GM12878 (cell line): ENCODE measurements at regions not wholly inside any gene's neighbourhood (a gene's known extent, or its start where the extent isn't known, plus 50 kb on each side); places are given as distances from the start of the nearest gene placed in this dataset.

Experiments used
- ATAC-seq: fragments of 200-7000 bp; cut with Tn5 transposase; 3 replicates; pipeline ENCODE4 v1.9.1; 2020; ENCODE audit warnings: mild to moderate bottlenecking, moderate library complexity
- BruUV-seq: library from RNA; stranded (reverse); fragments of 400-500 nt; replicated peaks from 2 replicates; lab custom pipeline; 2021; lab: Mats Ljungman, UMichigan
- CTCF ChIA-PET: fragments of 300-600 bp; sonication (Branson Sonifier 250); formaldehyde crosslinking; extraction: SDS; loops from one replicate; lab custom pipeline; 2021; ENCODE audit warnings: inconsistent platforms; lab: Yijun Ruan, JAX
- POLR2A ChIA-PET: fragments of 350-600 bp; formaldehyde crosslinking; extraction: SDS; loops from one replicate; lab custom pipeline; 2021; ENCODE audit warnings: inconsistent platforms; lab: Charles Lee
- RAD21 ChIA-PET: fragments of 300-600 bp; sonication (Branson Sonifier 250); formaldehyde crosslinking; loops from one replicate; lab custom pipeline; 2023; ENCODE audit warnings: antibody characterized with exemption; ENCODE audit not compliant: unreplicated experiment; lab: Charles Lee
- SMC1A ChIA-PET: fragments of 300-600 bp; sonication (Branson Sonifier 250); formaldehyde crosslinking; loops from one replicate; lab custom pipeline; 2023; ENCODE audit not compliant: unreplicated experiment, uncharacterized antibody; lab: Charles Lee
- DNase-seq: peaks from one replicate; pipeline ENCODE4 v3.0.0-alpha.2; 2011; ENCODE audit warnings: low read depth, low spot score
- FAIRE-seq: peaks from 3 replicates; lab custom pipeline; 2011; peaks lifted over from hg19 to GRCh38; lab: Jason Lieb, UNC
- H2AFZ ChIP-seq: 2 replicates; pipeline ENCODE4 v1.6.0; 2011; ENCODE audit warnings: low read depth, low read length, control low read depth; ENCODE audit not compliant: control insufficient read depth
- H3K27ac ChIP-seq: 2 replicates; pipeline ENCODE4 v1.5.1; 2011; ENCODE audit warnings: control low read depth; ENCODE audit not compliant: control insufficient read depth, insufficient read depth
- H3K27me3 ChIP-seq, 2 experiments: replicated peaks in 1 of 2; 2 replicates each; pipeline versions ENCODE4 v1.6.0 to v1.6.1; 2011; ENCODE audit warnings: low read length in 1 of 2; ENCODE audit not compliant: control insufficient read depth in 2 of 2, insufficient read depth in 2 of 2
- H3K36me3 ChIP-seq, 2 experiments: 2 replicates each; pipeline ENCODE4 v1.5.1; 2011; ENCODE audit warnings: low read length in 1 of 2; ENCODE audit not compliant: control insufficient read depth in 2 of 2, insufficient read depth in 2 of 2
- H3K4me1 ChIP-seq: 2 replicates; pipeline ENCODE4 v1.6.1; 2011; ENCODE audit warnings: mild to moderate bottlenecking, low read length, moderate library complexity, mixed read lengths; ENCODE audit not compliant: control insufficient read depth, insufficient read depth
- H3K4me2 ChIP-seq: 2 replicates; pipeline ENCODE4 v1.6.0; 2011; ENCODE audit warnings: control low read depth; ENCODE audit not compliant: control insufficient read depth, insufficient read depth
- H3K4me3 ChIP-seq: fragments of 200-600 bp; sonication (generic); 2 replicates; pipeline ENCODE4 v1.5.1; 2016
- H3K79me2 ChIP-seq: 2 replicates; pipeline ENCODE4 v1.6.0; 2011; ENCODE audit warnings: low read length; ENCODE audit not compliant: control insufficient read depth, insufficient read depth
- H3K9ac ChIP-seq: 2 replicates; pipeline ENCODE4 v1.8.0; 2011; ENCODE audit warnings: low read length, control low read depth, mixed read lengths; ENCODE audit not compliant: control insufficient read depth, insufficient read depth
- H3K9me3 ChIP-seq: replicated peaks from 3 replicates; pipeline ENCODE4 v1.5.1; 2011; ENCODE audit warnings: mild to moderate bottlenecking, low read length; ENCODE audit not compliant: control insufficient read depth, insufficient read depth
- H4K20me1 ChIP-seq: 2 replicates; pipeline ENCODE4 v1.6.0; 2011; ENCODE audit not compliant: control insufficient read depth, insufficient read depth
- BHLHE40 ChIP-seq, 2 experiments: fragments of 450-650 bp in 1 of 2; IDR thresholded peaks; 2 replicates each; pipeline ENCODE4 v1.6.1; 2011 to 2017; ENCODE audit warnings: low read depth in 2 of 2, borderline replicate concordance in 1 of 2, improper control_type of control experiment in 1 of 2, low read length in 1 of 2, mild to moderate bottlenecking in 1 of 2
- HDGF ChIP-seq: fragments of 450-650 bp; IDR thresholded peaks from 2 replicates; pipeline ENCODE4 v1.6.1; 2016; ENCODE audit warnings: antibody characterized with exemption
- JUNB ChIP-seq: IDR thresholded peaks from 2 replicates; pipeline ENCODE4 v1.6.1; 2016; ENCODE audit warnings: antibody characterized with exemption, mild to moderate bottlenecking
- WGBS: methylation state at CpG from one replicate; pipeline ENCODE4 v1.1.6; 2016; ENCODE audit warnings: low lambda C conversion rate; ENCODE audit not compliant: insufficient replicate concordance, insufficient coverage; ENCODE audit errors: missing lambda C conversion rate; 5-methylcytosine and 5-hydroxymethylcytosine counted together
- in situ Hi-C: fragments of 300-500 bp; cut with MboI; formaldehyde crosslinking; loops from 9 replicates; pipeline ENCODE4 v1.14.3; 2018; ENCODE audit warnings: mixed read lengths
- intact Hi-C: fragments of 100-400 bp; cut with micrococcal nuclease; formaldehyde crosslinking; loops from one replicate; pipeline ENCODE4 v1.14.2; 2022; ENCODE audit not compliant: unreplicated experiment
- TF ChIP-seq, protein P1 (sequence below): IDR thresholded peaks from 2 replicates; pipeline ENCODE4 v1.6.1; 2011; ENCODE audit warnings: borderline replicate concordance, low read depth, mild to moderate bottlenecking, moderate library complexity, mixed read lengths, low read length; ENCODE audit not compliant: insufficient read depth; ENCODE audit errors: extremely low read length
- TF ChIP-seq, protein P2 (sequence below): fragments of 450-650 bp; IDR thresholded peaks from 2 replicates; pipeline ENCODE4 v1.6.1; 2017; ENCODE audit warnings: mild to moderate bottlenecking, low read depth, inconsistent platforms; ENCODE audit not compliant: poor library complexity, severe bottlenecking
- TF ChIP-seq, protein P3 (sequence below): IDR thresholded peaks from 2 replicates; pipeline ENCODE4 v1.6.1; 2012; ENCODE audit warnings: low read length, inconsistent platforms

DNA sequence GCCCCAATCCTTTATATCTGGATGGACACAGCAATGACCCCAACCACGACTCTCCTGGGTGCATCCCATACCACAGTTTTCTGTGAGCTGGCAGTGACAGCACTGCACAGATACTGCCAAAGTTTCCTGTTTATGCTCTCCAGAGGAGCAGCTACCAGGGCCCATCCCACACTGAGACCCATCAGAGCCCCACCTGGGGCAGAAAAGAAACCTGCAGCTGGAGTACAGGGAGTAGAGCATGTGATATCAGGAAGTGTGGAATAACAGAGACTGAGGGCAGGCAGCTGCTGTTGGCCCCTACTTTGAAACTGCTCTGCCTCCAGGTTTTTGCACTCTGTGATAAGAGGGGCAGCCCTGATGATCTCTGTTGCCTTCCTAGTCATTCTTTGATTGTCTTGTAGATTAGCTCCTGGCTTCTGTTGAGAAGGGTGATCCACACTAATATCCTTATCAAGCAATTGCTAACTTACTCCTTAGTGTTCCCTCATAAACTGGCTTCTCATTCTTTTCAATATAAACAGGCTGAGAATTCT lies 526.3 kb upstream of the TECRL start:
- Histone ChIP-seq H3K79me2 (no peaks in the 10 kb centered on the region), H2AFZ (no peak overlapping the region), H3K4me1 (no peaks in the 10 kb centered on the region), H3K4me2 (no peak overlapping the region)
- CTCF ChIA-PET = no interaction called here
- no TSS peak for BruUV-seq
- ATAC-seq = no peak
- WGBS = 0% methylated on average over 1 of the region's 1 CpG
- in situ Hi-C loops = no loop called here
- TF ChIP-seq, protein P1, sequence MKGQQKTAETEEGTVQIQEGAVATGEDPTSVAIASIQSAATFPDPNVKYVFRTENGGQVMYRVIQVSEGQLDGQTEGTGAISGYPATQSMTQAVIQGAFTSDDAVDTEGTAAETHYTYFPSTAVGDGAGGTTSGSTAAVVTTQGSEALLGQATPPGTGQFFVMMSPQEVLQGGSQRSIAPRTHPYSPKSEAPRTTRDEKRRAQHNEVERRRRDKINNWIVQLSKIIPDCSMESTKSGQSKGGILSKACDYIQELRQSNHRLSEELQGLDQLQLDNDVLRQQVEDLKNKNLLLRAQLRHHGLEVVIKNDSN = no peak
- TF ChIP-seq BHLHE40 (IDR thresholded peaks at IDR 0.05; ENCODE audit: borderline replicate concordance in 1 of 2, low read depth in 2 of 2, low read length in 1 of 2) (no peak), JUNB (no peak), HDGF (no peak)
- TF ChIP-seq, protein P2, sequence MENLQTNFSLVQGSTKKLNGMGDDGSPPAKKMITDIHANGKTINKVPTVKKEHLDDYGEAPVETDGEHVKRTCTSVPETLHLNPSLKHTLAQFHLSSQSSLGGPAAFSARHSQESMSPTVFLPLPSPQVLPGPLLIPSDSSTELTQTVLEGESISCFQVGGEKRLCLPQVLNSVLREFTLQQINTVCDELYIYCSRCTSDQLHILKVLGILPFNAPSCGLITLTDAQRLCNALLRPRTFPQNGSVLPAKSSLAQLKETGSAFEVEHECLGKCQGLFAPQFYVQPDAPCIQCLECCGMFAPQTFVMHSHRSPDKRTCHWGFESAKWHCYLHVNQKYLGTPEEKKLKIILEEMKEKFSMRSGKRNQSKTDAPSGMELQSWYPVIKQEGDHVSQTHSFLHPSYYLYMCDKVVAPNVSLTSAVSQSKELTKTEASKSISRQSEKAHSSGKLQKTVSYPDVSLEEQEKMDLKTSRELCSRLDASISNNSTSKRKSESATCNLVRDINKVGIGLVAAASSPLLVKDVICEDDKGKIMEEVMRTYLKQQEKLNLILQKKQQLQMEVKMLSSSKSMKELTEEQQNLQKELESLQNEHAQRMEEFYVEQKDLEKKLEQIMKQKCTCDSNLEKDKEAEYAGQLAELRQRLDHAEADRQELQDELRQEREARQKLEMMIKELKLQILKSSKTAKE = no peak
- TF ChIP-seq, protein P3, sequence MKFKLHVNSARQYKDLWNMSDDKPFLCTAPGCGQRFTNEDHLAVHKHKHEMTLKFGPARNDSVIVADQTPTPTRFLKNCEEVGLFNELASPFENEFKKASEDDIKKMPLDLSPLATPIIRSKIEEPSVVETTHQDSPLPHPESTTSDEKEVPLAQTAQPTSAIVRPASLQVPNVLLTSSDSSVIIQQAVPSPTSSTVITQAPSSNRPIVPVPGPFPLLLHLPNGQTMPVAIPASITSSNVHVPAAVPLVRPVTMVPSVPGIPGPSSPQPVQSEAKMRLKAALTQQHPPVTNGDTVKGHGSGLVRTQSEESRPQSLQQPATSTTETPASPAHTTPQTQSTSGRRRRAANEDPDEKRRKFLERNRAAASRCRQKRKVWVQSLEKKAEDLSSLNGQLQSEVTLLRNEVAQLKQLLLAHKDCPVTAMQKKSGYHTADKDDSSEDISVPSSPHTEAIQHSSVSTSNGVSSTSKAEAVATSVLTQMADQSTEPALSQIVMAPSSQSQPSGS = no peak
- TF ChIP-seq, all 136 proteins: peak for 0
- no peak for FAIRE-seq
- no peak for DNase-seq
- H3K27me3 ChIP-seq = no peaks in the 10 kb centered on the region
- H3K36me3 ChIP-seq = no peaks in the 10 kb centered on the region
- intact Hi-C loops = no loop called here
- no peaks in the 10 kb centered on the region for H4K20me1 ChIP-seq
- POLR2A ChIA-PET = no interaction called here
- RAD21 ChIA-PET = no interaction called here
- H3K4me3 ChIP-seq = no peak overlapping the region
- no peak overlapping the region for H3K9ac ChIP-seq
- no peak overlapping the region for H3K27ac ChIP-seq
- SMC1A ChIA-PET = no interaction called here
- no peaks in the 10 kb centered on the region for H3K9me3 ChIP-seq
